HuH-7.5 (cell line): ENCODE measurements at regions not wholly inside any gene's neighbourhood (a gene's known extent, or its start where the extent isn't known, plus 50 kb on each side); places are given as distances from the start of the nearest gene placed in this dataset.

Source experiments
- DNase-seq: peaks from one replicate; pipeline ENCODE4 v3.0.0; 2011; ENCODE audit warnings: low spot score

DNA sequence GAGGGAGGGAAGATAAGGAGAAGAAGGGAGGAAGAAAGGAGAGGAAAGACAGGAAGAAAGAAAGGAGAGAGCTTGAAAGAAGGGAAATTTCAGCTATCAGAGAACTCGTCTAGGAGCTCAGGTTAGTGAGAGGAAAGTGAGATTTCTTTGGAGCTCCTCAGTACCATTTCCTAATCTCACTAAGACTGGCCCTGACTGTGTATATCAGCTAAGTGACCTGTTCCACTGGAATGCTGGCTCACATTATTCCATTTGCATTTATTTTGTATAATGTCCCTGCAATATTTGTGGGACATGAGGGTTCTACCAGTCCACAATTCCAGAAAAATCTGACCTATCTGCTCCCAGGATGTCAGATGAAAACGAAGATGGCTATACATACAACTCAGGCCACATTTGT is 114.7 kb upstream of the CELF2 start:
- DNase-seq: no peak

DNA sequence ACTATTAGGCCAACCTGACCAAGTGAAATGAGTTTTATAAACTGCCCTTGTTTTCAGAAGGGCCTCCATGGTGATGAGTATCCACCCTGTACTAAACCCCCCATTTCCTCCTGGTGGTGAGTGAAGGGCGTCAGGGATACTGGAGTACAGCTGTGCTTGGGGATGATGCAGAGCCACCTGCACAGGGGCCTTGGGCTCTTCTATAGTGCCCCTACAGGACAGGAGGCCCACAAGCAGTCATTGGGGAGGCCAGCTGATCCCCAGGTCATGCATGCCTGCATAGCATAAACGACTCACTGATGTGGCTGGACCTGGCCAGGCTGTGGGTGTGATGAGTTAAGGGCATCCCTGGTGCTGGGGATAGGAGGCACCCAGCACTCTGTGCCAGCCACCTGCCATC is 114.1 kb upstream of the CELF2 start:
- no peak for DNase-seq

DNA sequence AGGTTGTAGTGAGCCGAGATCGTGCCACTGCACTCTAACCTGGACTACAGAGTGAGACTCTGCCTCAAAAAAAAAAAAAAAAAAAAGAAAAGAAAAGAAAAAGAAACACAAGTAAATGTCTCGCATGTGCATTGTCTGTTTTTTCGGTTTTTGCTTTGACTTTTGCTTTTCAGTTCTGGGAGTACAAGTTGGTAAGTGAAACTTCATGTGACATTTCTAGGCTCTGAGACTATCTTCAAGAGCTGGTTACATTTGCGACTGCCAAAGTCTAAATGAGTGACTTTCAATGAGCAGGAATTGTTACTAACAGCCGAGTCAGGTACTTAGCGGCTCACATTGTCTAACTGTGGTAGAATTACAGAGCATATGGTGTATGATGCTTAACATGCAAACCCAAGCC is 107.0 kb upstream of the CELF2 start:
- no peak for DNase-seq

DNA sequence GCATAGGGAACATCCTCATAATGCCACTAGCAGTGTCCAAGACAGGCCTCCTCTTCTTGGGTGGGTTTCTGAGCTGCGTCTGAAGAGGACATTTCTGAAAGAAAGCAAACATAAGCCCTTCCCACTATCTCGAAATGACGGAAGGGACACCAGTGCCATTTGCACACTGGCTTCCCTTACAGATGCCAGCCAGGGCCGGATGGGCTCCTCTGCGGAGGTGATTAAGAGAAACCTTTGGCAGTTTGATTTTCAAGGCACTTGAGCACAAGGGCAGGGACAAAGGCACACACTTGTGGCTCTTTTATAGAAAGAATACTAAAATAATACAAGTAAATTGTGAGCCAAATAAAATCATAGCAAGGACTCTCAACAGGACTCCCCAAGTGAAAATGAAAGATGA is 106.6 kb upstream of the CELF2 start:
- DNase-seq: no peak

DNA sequence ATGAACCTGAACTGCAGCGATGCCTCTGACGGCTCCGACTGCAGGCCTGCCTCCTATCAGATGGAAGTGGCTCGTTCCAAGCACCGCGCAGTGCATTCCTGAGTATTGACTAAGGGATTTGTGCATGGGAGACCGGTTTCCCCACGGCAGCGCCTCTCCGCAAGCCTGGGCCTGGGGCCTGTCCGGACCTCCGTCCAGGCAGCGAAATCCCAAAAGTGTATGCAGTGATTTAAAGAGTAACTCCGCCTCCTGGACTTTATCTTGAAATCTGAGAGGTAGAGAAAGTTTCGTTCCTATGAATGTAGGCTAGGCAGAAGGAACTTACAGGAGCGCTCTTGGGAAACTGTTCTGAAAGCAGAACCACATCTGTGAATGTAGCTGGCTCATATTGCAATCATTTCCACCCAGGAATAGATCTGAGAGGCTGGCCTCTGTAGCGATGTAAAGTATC is 106.2 kb upstream of the CELF2 start:
- no peak for DNase-seq

DNA sequence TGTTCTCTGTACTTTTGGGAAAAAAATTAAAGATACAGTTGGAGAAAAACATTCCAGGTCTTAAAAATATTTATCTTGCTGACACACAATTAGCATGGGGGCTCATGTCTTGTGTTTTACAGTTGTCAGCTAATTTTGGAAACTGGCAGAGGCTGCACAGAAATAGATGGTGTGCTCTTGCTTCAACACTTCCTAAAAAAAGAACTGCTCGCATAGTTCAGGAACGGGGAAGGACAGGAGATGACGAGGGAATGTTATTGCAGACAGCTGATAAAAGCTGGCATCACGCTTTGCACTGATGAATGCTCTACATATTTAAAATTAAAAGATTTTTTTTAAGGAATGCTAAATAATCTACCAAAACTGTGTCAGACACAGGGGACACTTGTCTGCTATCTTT is 103.5 kb upstream of the CELF2 start:
- DNase-seq: no peak

DNA sequence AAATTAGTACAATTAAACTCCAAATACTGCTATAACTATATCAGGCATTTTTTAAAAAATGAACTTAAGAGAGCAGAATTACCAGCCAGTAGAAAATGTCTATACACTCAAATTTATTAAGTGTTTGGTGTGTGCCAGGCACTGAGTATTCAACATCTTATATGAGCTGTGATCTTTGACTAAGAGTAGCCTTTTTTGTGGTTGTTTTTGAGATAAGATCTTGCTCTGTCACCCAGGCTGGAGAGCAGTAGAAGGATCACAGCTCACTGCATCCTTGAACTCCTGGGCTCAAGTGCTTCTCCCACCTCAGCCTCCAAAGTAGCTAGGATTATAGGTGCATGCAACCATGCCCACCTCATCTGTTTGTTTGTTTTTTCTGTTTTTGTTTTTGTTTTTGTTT is 102.5 kb upstream of the CELF2 start:
- no peak for DNase-seq

DNA sequence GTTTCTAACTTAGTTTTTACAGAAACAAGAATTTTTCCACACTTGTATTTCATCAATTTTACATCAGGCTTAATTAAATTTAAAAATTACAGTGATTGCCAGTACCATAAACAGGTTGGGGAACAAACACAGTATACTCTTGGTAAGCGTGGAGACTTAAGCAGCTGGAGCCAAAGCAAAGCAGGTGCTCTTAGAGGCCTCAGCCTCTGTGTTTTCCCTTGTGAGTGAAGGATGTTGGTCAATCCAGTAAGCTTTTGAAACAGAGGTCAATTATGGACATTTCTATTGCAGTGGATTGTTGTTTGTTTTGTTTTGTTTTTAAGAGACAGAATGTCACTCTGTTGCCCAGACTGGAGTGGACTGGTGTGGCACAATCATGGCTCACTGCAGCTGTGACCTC is 100.6 kb upstream of the CELF2 start:
- DNase-seq: no peak

DNA sequence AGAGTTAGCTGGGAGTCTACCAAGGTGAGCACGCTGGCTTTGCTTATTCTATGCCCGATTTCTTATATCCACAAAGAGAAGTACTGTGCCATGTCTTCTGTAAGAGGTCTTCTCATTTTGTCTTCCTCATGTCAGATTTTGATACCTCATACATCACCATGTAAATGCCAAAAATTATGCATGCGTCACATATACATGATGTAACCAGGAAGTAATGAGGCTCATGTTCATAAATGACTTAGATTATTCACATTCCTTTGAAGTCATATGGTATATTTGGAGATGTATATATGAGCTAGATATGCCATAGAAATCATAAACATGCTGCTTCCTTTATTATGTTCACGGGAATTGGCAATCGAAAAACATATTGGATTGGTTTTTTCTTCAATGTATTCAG is 97.7 kb upstream of the CELF2 start:
- no peak for DNase-seq

DNA sequence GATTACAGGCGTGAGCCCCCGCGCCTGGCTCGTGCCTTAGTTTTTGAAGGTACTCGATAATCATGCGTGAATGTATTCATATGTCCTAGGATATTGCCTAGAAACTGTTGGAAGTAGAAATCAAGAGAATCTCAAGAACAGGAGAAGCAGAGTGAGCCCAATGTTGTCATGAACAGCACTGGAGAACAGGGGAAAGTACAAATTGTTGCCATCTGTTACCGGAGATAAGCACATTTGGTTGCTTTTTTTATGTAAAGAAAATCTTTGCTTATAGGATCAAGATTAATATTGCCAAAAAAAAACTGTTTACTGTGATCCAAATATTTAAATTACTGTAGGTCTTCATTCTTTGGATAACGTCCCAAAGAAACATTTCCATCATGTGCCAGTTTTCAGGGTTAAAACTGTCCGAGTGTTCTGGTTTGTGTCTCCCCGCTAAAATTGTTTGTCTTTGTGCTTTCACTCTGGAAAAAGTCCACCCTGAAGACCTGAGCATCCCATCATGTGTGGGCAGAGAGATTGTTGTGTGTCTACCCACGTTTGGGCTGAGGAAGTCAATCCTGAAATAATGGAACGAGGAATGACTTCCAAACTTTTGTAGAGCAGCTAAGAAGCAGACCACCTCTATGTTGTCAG is 95.7 kb upstream of the CELF2 start:
- DNase-seq: no peak

DNA sequence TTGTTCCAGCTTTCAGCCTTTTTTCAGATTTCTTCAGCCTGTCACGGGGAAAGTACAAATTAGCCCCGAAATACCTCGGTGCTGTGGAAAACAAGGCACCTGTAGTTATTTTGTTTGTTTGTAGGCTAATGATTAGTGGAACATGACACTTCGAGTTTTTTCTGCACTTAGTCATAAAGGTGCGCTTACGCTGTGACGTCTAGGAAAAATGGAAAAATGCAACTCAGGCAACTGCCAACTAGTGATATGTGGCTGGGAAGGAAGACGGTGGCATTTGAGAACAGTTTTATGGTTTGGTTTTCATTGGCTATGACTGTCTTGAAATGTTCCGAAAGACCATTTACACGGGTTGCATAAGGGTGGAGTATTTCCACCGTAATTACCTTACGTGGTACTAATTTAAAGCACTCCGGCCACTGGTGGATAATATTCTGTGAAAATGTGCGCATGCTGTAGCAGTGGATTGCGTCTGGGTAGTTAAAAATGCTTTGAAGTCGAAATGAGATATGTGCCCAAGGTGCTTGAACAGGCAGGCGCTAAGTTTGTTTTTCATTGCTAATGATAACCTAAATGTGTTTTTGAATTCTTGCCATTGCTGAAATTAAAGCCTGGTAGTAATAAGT is 94.5 kb upstream of the CELF2 start:
- no peak for DNase-seq

DNA sequence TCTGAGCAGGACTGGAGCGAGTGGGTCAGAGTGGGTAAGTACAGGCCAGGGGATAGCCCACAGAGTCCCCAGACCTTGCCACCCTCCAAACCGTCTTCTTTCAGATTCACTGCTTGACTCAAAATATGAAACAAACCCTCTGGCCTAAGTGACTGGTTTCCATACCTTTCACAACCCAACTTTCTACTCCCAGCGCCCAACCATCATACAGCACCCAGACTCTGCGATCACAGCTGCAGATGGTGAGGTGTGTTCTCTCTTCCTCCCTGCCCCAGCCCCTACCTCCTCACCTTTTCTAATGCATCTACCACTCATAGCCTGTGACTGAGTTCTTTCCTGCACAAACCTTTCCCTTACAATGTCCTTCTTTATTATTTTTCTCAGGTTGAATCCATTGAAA is 92.0 kb upstream of the CELF2 start:
- no peak for DNase-seq

DNA sequence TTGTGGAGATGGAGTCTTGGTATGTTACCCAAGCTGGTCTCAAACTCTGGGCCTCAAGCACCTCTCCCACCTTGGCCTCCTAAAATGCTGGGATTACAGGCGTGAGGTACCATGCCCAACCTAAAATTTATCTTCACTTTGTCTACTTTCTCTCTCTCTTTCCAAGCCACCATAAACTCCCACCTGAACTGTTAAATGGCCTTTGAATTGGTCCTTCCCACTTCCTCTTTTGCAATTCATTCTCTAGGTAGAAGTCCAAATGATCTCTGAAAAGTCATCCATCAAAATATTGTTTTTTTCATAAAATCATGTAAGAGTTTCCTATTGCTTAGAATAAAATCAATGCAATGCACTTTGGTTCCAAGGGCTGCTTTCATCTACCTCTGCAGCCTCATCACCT is 90.1 kb upstream of the CELF2 start:
- no peak for DNase-seq

DNA sequence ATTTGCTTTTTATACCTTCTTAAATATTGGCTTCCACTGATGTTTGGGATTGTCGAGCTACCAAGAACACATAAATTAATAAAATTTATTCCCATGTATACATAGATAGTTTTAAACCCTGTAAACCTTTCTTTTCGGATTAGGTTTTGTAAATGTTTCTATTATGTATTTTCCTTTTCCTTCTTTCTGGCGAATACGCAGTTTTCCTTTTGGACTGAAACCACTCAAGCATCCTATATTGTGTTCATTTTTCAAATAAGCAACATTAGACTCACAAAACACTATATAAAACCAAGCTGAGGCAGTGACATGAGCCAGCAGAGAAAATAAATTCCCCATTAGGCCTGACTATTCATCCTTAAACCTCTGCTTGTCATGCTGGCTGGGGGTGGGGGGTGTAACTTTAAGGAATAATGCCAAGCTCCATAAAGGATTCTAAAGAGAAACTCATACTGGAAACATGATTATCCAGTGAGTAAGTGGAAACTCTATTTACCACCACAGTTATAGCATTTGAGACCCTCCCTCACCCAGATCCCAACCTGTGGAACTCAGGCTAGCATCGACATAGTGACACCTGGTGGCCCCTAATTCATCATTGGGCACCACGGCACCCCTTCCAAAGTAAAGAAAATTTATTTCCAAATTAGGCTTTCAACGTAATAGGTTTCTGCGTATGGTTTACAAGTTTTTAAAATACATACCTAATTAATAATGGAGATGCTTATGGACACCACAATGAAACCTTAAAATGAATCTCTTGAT is 86.5 kb upstream of the CELF2 start:
- no peak for DNase-seq

DNA sequence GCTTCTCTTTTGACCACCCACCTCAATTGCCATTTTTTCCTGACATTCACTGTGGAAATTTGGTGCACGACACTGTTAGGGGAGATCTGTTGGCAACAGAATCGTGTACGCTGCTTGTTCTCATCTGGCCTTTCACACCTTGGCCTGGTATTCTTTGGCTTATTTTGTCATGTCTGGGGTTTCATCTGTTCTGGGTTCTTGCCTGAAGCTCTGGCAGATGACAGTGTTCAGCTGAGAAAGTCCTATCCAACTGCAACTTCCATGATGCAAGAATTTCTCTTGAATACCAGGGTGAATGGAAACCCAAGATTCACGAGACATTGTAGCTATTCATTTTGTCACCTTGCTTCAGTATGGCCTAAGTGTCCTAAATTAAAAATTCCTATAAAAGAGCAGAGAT is 82.6 kb upstream of the CELF2 start:
- DNase-seq: no peak

DNA sequence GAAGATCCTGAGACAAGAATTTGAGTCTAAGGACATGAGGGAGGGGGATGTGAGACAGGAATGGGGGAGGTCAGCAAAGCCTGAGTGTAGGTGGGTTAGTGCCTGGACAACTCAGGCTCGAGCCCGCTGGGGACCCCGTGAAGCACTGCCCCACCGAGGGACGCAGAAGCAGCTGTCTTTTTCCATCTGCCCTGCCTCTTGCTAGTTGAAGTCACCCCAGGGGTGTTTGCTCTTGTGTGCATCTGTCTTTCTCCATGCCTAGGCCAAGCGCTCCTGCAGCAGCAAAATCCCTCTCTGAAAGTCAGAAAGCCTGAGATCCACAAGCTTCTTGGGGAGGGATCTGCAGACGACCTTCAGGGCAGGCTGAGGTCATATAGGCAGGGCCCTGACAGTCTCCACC is 79.0 kb upstream of the CELF2 start:
- no peak for DNase-seq

DNA sequence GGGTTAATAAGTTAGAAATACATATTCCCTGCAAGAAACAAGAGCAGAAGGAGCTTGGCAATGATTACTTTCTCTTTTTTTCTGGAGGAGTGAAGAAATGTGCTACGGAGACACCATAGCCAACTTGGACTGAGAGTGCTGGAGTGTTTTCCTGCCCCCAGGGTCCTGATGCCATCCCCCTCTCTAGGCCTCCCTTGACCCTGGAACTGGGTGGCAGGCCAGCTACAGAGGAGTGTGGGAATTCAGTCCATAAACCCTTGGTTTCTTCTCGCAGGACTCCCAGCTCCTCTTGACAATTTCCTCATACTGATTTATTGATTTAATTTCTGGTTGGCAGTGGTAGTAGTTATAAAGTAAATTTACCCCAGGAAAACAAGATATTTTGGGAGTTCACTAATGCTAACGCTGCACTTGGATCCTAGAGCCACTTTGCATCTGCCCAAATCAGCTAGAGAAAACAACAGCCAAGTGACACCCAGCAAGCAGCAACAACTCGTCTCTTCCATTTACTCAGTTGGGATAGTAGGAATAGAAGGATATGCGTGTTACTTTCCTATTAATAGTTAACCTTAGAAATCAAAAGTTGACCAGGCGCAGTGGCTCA is 76.4 kb upstream of the CELF2 start:
- no peak for DNase-seq

DNA sequence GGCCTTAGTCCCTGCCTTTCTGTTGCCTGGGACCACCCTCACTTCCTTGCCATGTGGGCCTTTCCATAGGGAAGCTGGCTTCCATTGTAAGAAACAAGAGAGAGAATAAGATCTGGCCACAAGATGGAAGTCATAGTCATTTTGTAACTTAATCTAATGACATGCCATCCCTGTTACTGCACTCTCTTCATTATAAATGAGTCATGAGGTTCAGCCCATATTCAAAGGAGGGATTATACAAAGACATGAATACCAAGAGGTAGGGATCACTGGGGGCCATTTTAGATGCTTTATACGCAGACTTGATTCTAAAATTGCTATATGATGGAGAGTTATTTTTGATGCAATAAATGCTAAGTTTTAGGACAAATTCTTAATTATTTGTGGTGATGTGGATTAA is 75.2 kb upstream of the CELF2 start:
- no peak for DNase-seq

DNA sequence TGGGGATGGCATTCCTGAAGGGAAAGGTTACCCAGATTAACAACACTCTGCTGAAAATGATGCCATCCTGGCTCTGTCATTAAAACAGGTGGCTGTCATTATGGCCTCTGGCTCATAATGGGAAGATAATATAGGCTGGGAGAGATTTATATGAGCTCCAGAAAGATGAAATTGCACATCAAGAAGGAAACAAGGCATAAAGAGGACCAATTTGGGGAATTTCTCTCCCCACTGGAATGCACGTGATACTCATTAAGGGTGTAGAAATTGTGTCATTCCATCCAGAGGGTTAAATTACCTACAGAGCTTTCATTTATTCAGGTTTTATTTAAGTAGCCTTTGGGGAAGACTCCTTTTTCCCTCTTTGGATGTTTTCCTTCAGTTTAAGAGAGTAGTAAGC is 71.6 kb upstream of the CELF2 start:
- no peak for DNase-seq

DNA sequence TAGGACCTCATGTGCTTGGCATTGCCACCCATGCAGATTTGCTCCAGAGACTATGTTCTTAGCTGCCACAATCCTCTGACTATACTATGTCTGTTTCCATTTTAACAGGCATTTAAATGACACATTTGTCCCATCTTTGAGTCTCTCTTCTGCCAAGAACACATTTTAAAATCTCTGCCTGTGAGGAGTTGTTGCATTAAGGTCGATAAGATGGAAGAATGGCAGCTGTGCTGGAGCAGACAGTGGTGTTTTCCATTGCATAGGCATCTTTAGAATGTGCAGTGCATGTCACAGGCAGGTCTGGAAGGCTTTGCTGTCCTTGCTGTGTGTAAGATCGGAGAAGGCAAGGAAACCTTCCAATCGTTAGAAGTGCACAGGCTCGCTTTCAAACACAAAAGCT is 70.9 kb upstream of the CELF2 start:
- no peak for DNase-seq

DNA sequence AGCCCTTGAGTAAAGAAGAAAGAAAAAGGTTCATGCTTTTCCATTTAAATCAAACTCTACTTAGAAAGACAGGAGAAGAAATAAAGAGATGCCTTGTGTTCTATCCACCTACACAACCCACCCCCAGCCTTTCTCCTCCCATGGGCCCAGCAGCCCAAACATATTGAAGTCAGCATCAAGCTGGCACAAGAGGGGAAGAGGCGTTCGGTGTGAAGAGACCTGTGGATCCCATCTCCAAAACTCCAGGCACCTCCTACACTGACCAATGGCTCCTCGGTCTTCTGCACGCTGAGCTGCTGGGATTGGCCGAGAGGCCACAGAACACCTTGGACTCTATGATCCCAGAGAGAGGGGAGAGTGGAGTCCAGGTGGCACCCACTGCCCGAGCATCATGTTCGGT is 66.0 kb upstream of the CELF2 start:
- DNase-seq: no peak

DNA sequence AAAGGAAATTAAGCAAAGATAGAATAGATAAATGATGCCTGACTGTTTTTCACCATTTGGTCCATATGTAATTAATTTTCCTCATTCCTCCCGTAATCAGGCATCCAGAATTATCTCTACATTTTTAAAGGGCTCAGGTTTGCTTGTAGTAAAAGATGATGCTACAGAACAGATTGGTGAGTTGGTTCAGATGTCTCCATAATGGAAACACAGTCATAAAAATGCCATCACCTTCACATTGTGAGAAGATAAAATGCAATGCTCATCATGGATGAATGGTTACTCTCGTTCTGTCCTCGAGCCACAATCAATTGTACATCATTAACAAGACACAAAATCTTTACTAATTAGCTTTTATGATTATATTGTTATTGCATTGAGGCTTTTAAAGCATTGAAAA is 64.9 kb upstream of the CELF2 start:
- no peak for DNase-seq
